OCI-LY3 (cell line): ENCODE measurements at regions not wholly inside any gene's neighbourhood (a gene's known extent, or its start where the extent isn't known, plus 50 kb on each side); places are given as distances from the start of the nearest gene placed in this dataset.

ENCODE experiments used
- CTCF ChIP-seq: fragments of 200-600, 300-600 bp; sonication (generic); IDR thresholded peaks from 2 replicates; pipeline ENCODE4 v1.5.1; 2014; ENCODE audit warnings: antibody characterized with exemption, low read length, low read depth
- EZH2phosphoT487 ChIP-seq: fragments of 200-600 bp; shearing (Covaris generic); IDR thresholded peaks from 2 replicates; pipeline ENCODE4 v1.6.1; 2018; ENCODE audit warnings: antibody characterized with exemption, mixed run types, low read depth

DNA sequence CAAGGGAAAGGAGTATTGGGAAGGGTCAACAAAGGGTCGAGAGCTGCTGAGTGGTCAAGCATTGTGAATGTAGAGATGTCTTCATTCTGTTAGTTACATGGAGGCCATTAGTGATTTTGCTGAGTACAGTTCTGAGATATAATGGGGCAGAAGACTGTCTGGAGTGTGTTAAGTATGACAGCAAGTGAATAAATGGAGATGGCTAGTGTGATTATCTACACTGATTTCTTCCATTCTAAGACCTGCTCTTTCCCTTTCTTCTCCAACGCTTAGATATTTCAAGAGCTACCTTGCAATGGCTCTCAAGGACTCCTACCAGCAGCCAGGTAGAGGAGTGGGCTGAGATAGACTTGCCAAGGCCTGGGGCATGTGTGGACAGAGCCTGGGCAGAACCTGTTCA lies 216.5 kb downstream of the MFSD1 start:
- TF ChIP-seq CTCF, result no peak
- TF ChIP-seq EZH2phosphoT487, result no peak
